ENCODE measurements at regions not wholly inside any gene's neighbourhood (a gene's known extent, or its start where the extent isn't known, plus 50 kb on each side); places are given as distances from the start of the nearest gene placed in this dataset.

DNA sequence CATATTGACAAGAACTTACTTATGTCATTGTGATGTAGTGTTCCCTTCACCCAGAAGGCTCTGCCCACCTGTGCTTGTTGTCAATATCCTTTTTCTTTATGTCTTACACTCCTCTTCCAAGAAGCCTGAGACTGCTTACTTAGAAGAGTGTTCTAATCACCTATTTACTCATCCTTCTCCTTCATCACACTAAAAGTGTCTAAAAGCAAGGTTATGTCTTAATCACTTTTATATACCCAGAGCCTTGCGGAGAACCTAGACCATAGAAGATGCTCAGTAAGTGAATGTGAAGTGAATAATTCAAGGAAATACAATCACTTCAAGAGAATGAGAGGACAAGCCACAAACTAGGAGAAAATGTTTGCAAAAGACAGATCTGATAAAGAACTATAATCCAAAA, 177.6 kb upstream of the S100G start:
- no TSS peak for BruUV-seq (replicated peaks)
- ATAC-seq: no peak
- in situ Hi-C loops (cut with HindIII; ENCODE audit: low pct_unique_long_range_greater_than_20kb, low sequenced_read_pairs) (no loop called here), intact Hi-C loops (cut with micrococcal nuclease; ENCODE audit: unreplicated experiment) (no loop called here)
- CTCF ChIA-PET: no interaction called here
- Histone ChIP-seq H3K27ac (ENCODE audit: low read length) (no peak overlapping the region), H3K36me3 (ENCODE audit: control insufficient read depth, insufficient read depth, low read length) (no peaks in the 10 kb centered on the region), H3K4me3 (ENCODE audit: low read depth in 2 of 2, low read length in 2 of 2) (no peak overlapping the region), H3K27me3 (ENCODE audit: control insufficient read depth, insufficient read depth, low read length) (no peaks in the 10 kb centered on the region), H3K4me1 (ENCODE audit: control insufficient read depth, insufficient read depth, low read length) (no peaks in the 10 kb centered on the region), H3K9me3 (ENCODE audit: control insufficient read depth, insufficient read depth, low read depth, low read length) (no peaks in the 10 kb centered on the region)
- DNase-seq (ENCODE audit: low read depth, low spot score): no peak
- POLR2A ChIA-PET: no interaction called here
- TF ChIP-seq, protein P1, sequence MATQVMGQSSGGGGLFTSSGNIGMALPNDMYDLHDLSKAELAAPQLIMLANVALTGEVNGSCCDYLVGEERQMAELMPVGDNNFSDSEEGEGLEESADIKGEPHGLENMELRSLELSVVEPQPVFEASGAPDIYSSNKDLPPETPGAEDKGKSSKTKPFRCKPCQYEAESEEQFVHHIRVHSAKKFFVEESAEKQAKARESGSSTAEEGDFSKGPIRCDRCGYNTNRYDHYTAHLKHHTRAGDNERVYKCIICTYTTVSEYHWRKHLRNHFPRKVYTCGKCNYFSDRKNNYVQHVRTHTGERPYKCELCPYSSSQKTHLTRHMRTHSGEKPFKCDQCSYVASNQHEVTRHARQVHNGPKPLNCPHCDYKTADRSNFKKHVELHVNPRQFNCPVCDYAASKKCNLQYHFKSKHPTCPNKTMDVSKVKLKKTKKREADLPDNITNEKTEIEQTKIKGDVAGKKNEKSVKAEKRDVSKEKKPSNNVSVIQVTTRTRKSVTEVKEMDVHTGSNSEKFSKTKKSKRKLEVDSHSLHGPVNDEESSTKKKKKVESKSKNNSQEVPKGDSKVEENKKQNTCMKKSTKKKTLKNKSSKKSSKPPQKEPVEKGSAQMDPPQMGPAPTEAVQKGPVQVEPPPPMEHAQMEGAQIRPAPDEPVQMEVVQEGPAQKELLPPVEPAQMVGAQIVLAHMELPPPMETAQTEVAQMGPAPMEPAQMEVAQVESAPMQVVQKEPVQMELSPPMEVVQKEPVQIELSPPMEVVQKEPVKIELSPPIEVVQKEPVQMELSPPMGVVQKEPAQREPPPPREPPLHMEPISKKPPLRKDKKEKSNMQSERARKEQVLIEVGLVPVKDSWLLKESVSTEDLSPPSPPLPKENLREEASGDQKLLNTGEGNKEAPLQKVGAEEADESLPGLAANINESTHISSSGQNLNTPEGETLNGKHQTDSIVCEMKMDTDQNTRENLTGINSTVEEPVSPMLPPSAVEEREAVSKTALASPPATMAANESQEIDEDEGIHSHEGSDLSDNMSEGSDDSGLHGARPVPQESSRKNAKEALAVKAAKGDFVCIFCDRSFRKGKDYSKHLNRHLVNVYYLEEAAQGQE (IDR thresholded peaks at IDR 0.05; ENCODE audit: insufficient read depth in 1 of 2, low read depth in 2 of 2, low read length in 1 of 2): no peak
- no peak for TF ChIP-seq SIN3A (IDR thresholded peaks at IDR 0.05; ENCODE audit: borderline replicate concordance, insufficient read depth, low read depth, low read length)
- no peak for TF ChIP-seq POLR2AphosphoS5 (IDR thresholded peaks at IDR 0.05; ENCODE audit: low read depth, low read length)
- TF ChIP-seq, protein P2, sequence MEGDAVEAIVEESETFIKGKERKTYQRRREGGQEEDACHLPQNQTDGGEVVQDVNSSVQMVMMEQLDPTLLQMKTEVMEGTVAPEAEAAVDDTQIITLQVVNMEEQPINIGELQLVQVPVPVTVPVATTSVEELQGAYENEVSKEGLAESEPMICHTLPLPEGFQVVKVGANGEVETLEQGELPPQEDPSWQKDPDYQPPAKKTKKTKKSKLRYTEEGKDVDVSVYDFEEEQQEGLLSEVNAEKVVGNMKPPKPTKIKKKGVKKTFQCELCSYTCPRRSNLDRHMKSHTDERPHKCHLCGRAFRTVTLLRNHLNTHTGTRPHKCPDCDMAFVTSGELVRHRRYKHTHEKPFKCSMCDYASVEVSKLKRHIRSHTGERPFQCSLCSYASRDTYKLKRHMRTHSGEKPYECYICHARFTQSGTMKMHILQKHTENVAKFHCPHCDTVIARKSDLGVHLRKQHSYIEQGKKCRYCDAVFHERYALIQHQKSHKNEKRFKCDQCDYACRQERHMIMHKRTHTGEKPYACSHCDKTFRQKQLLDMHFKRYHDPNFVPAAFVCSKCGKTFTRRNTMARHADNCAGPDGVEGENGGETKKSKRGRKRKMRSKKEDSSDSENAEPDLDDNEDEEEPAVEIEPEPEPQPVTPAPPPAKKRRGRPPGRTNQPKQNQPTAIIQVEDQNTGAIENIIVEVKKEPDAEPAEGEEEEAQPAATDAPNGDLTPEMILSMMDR (IDR thresholded peaks at IDR 0.05): no peak
- TF ChIP-seq TCF7L2 (IDR thresholded peaks at IDR 0.05; ENCODE audit: low read depth, low read length): no peak

DNA sequence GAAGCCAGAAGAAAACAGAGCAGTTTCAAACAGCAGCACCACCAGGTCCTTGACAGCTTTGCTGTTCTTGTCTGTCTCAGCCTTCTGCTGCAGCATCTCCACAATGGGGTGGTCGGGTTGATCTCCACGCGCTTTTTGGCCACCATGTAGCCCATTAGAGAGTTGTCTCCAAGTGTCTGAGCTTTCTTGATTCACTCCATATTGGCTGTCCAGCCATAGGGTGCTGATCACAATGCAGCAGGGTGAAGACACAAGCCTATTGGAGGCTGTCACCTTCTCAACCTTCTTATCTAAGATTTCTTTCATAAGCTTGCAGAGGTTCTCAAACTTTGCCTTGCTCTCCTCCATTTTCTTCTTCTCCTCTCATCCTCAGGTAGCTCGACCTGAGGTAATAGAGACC, 175.4 kb upstream of the S100G start:
- H3K9me3 ChIP-seq (ENCODE audit: control insufficient read depth, insufficient read depth, low read depth, low read length): no peaks in the 10 kb centered on the region
- no peak for TF ChIP-seq SIN3A (IDR thresholded peaks at IDR 0.05; ENCODE audit: borderline replicate concordance, insufficient read depth, low read depth, low read length)
- TF ChIP-seq, protein P2 (IDR thresholded peaks at IDR 0.05): no peak
- TF ChIP-seq POLR2AphosphoS5 (IDR thresholded peaks at IDR 0.05; ENCODE audit: low read depth, low read length): no peak
- TF ChIP-seq TCF7L2 (IDR thresholded peaks at IDR 0.05; ENCODE audit: low read depth, low read length): no peak
- TF ChIP-seq, protein P1 (IDR thresholded peaks at IDR 0.05; ENCODE audit: insufficient read depth in 1 of 2, low read depth in 2 of 2, low read length in 1 of 2): no peak
- H3K27me3 ChIP-seq (ENCODE audit: control insufficient read depth, insufficient read depth, low read length): no peaks in the 10 kb centered on the region
- in situ Hi-C loops (cut with HindIII; ENCODE audit: low pct_unique_long_range_greater_than_20kb, low sequenced_read_pairs): no loop called here
- H3K4me3 ChIP-seq (ENCODE audit: low read depth in 2 of 2, low read length in 2 of 2): no peak overlapping the region
- BruUV-seq (replicated peaks): no TSS peak
- H3K27ac ChIP-seq (ENCODE audit: low read length): no peak overlapping the region
- intact Hi-C loops (cut with micrococcal nuclease; ENCODE audit: unreplicated experiment): no loop called here
- DNase-seq (ENCODE audit: low read depth, low spot score) (no peak), ATAC-seq (no peak)
- no peaks in the 10 kb centered on the region for H3K4me1 ChIP-seq (ENCODE audit: control insufficient read depth, insufficient read depth, low read length)
- no peaks in the 10 kb centered on the region for H3K36me3 ChIP-seq (ENCODE audit: control insufficient read depth, insufficient read depth, low read length)
- ChIA-PET CTCF (no interaction called here), POLR2A (no interaction called here)
